Karpas-422 (cell line): ENCODE measurements at regions not wholly inside any gene's neighbourhood (a gene's known extent, or its start where the extent isn't known, plus 50 kb on each side); places are given as distances from the start of the nearest gene placed in this dataset.

Source experiments
- DNase-seq: peaks from one replicate; pipeline ENCODE4 v3.0.0-alpha.2; 2015
- H2AFZ ChIP-seq: fragments of 200-600 bp; sonication (generic); 2 replicates; pipeline ENCODE4 v1.6.1; 2014; ENCODE audit warnings: antibody characterized with exemption, low read length, mixed read lengths
- H3K27ac ChIP-seq: fragments of 200-600 bp; sonication (generic); 2 replicates; pipeline ENCODE4 v1.5.1; 2014; ENCODE audit warnings: mild to moderate bottlenecking, low read length, moderate library complexity
- H3K27me3 ChIP-seq: fragments of 200-600 bp; sonication (generic); 2 replicates; pipeline ENCODE4 v1.6.1; 2014; ENCODE audit warnings: low read length, mixed read lengths
- H3K36me3 ChIP-seq: fragments of 200-600 bp; sonication (generic); 2 replicates; pipeline ENCODE4 v1.6.1; 2014; ENCODE audit warnings: low read length, mixed read lengths; ENCODE audit not compliant: insufficient read depth
- H3K4me1 ChIP-seq: fragments of 200-600 bp; sonication (generic); 2 replicates; pipeline ENCODE4 v1.6.1; 2014; ENCODE audit warnings: mild to moderate bottlenecking, low read length, mixed read lengths
- H3K4me2 ChIP-seq: fragments of 200-600 bp; sonication (generic); 2 replicates; pipeline ENCODE4 v1.6.1; 2014; ENCODE audit warnings: low read length, low read depth, mild to moderate bottlenecking; ENCODE audit not compliant: poor library complexity, severe bottlenecking
- H3K4me3 ChIP-seq: fragments of 200-600 bp; sonication (generic); 2 replicates; pipeline ENCODE4 v1.5.1; 2014; ENCODE audit warnings: mild to moderate bottlenecking, antibody characterized with exemption, low read length, mixed read lengths
- H3K79me2 ChIP-seq: fragments of 200-600 bp; sonication (generic); 2 replicates; pipeline ENCODE4 v1.6.1; 2014; ENCODE audit warnings: mild to moderate bottlenecking, low read length, mixed read lengths
- H3K9ac ChIP-seq: fragments of 200-600 bp; sonication (generic); 2 replicates; pipeline ENCODE4 v1.6.0; 2014; ENCODE audit warnings: low read length
- H3K9me2 ChIP-seq: fragments of 200-600 bp; sonication (generic), shearing (Covaris generic); replicated peaks from 2 replicates; pipeline ENCODE4 v1.6.0; 2014; ENCODE audit warnings: mild to moderate bottlenecking, low read length, moderate library complexity; ENCODE audit not compliant: insufficient read depth
- H3K9me3 ChIP-seq: fragments of 300-700, 200-600 bp; sonication (generic); 2 replicates; pipeline ENCODE4 v1.6.1; 2014; ENCODE audit warnings: low read length, mixed read lengths
- H4K20me1 ChIP-seq: fragments of 200-600 bp; sonication (generic); 2 replicates; pipeline ENCODE4 v1.6.1; 2014; ENCODE audit warnings: mild to moderate bottlenecking, antibody characterized with exemption, low read length, low read depth; ENCODE audit not compliant: insufficient read depth

- no peaks in the 10 kb centered on the region for H3K4me1 ChIP-seq
- no peaks in the 10 kb centered on the region for H3K79me2 ChIP-seq
- DNase-seq = no peak
- H2AFZ ChIP-seq = no peak overlapping the region
- no peaks in the 10 kb centered on the region for H3K36me3 ChIP-seq
- no peak overlapping the region for H3K27ac ChIP-seq
- H3K9me2 ChIP-seq = no peaks in the 10 kb centered on the region
- H3K9me3 ChIP-seq = peaks cover 15% of the 10 kb centered on the region
- no peak overlapping the region for H3K9ac ChIP-seq
- no peak overlapping the region for H3K4me3 ChIP-seq
- no peaks in the 10 kb centered on the region for H4K20me1 ChIP-seq
- H3K4me2 ChIP-seq = no peak overlapping the region
- no peaks in the 10 kb centered on the region for H3K27me3 ChIP-seq
Measured at GRCh38 chr9:23938908-23939307, 112.9 kb upstream of the ELAVL2 start.

GRCh38 chr9:23934291-23934906 is 108.4 kb upstream of the ELAVL2 start:
- Histone ChIP-seq H2AFZ (no peak overlapping the region), H3K4me3 (no peak overlapping the region), H3K79me2 (no peaks in the 10 kb centered on the region), H3K36me3 (no peaks in the 10 kb centered on the region), H3K4me1 (no peaks in the 10 kb centered on the region), H3K9ac (no peak overlapping the region), H3K27me3 (no peaks in the 10 kb centered on the region), H3K27ac (no peak overlapping the region), H3K9me3 (peaks cover 3% of the 10 kb centered on the region; the same call in 1 of the 2 replicates), H4K20me1 (no peaks in the 10 kb centered on the region), H3K4me2 (no peak overlapping the region), H3K9me2 (0 out of 2 replicates have a peak, but pooled peaks cover 3% of the 10 kb centered on the region)
- no peak for DNase-seq

- Histone ChIP-seq H3K9me2 (0 out of 2 replicates have a peak, but pooled peaks cover 3% of the 10 kb centered on the region), H3K4me3 (no peak overlapping the region), H3K27ac (no peak overlapping the region), H3K4me2 (no peak overlapping the region), H3K36me3 (no peaks in the 10 kb centered on the region), H3K4me1 (no peaks in the 10 kb centered on the region), H4K20me1 (no peaks in the 10 kb centered on the region), H3K9me3 (peaks cover 3% of the 10 kb centered on the region; the same call in 1 of the 2 replicates), H3K27me3 (no peaks in the 10 kb centered on the region), H3K79me2 (no peaks in the 10 kb centered on the region), H2AFZ (no peak overlapping the region), H3K9ac (no peak overlapping the region)
- no peak for DNase-seq
Measured at GRCh38 chr9:23933348-23933747, 107.3 kb upstream of the ELAVL2 start.

GRCh38 chr9:23926368-23926767 is 100.3 kb upstream of the ELAVL2 start:
- no peak overlapping the region for H3K27ac ChIP-seq

GRCh38 chr9:23914431-23915003 is 88.5 kb upstream of the ELAVL2 start:
- Histone ChIP-seq H3K36me3 (no peaks in the 10 kb centered on the region), H3K4me2 (no peak overlapping the region), H3K27me3 (no peaks in the 10 kb centered on the region), H3K27ac (no peak overlapping the region), H3K4me1 (no peaks in the 10 kb centered on the region), H3K4me3 (no peak overlapping the region), H3K9me3 (no peaks in the 10 kb centered on the region; the same call in 1 of the 2 replicates), H3K9ac (no peak overlapping the region), H2AFZ (no peak overlapping the region), H3K9me2 (no peaks in the 10 kb centered on the region), H4K20me1 (no peaks in the 10 kb centered on the region), H3K79me2 (no peaks in the 10 kb centered on the region)
- no peak for DNase-seq

More at GRCh38 chr9:23926368-23926767, 100.3 kb upstream of the ELAVL2 start:
- Histone ChIP-seq H3K4me1 (no peaks in the 10 kb centered on the region), H3K4me2 (no peak overlapping the region), H3K79me2 (no peaks in the 10 kb centered on the region), H4K20me1 (no peaks in the 10 kb centered on the region), H3K9me3 (0 out of 2 replicates have a peak, but pooled peaks cover 4% of the 10 kb centered on the region), H3K9ac (no peak overlapping the region), H3K9me2 (no peaks in the 10 kb centered on the region; the same call in 1 of the 2 replicates), H3K36me3 (no peaks in the 10 kb centered on the region), H3K4me3 (no peak overlapping the region), H3K27me3 (no peaks in the 10 kb centered on the region), H2AFZ (no peak overlapping the region)
- no peak for DNase-seq

GRCh38 chr9:23907343-23907742 is 81.3 kb upstream of the ELAVL2 start:
- Histone ChIP-seq H3K79me2 (no peaks in the 10 kb centered on the region), H2AFZ (no peak overlapping the region), H3K4me1 (no peaks in the 10 kb centered on the region), H3K27me3 (no peaks in the 10 kb centered on the region), H3K36me3 (no peaks in the 10 kb centered on the region), H3K9me3 (no peaks in the 10 kb centered on the region), H3K4me3 (no peak overlapping the region), H4K20me1 (no peaks in the 10 kb centered on the region), H3K9me2 (no peaks in the 10 kb centered on the region), H3K4me2 (no peak overlapping the region), H3K27ac (no peak overlapping the region), H3K9ac (no peak overlapping the region)
- no peak for DNase-seq

- H3K27ac ChIP-seq = no peak overlapping the region
- no peak for DNase-seq
- no peak overlapping the region for H3K4me2 ChIP-seq
- H3K9me3 ChIP-seq = peaks cover under 1% of the 10 kb centered on the region; the same call in 1 of the 2 replicates
- no peaks in the 10 kb centered on the region for H3K4me1 ChIP-seq
- H3K9me2 ChIP-seq = no peaks in the 10 kb centered on the region
- H3K36me3 ChIP-seq = no peaks in the 10 kb centered on the region
- no peaks in the 10 kb centered on the region for H3K27me3 ChIP-seq
- H3K79me2 ChIP-seq = no peaks in the 10 kb centered on the region
- no peak overlapping the region for H3K4me3 ChIP-seq
- no peak overlapping the region for H3K9ac ChIP-seq
- no peaks in the 10 kb centered on the region for H4K20me1 ChIP-seq
- no peak overlapping the region for H2AFZ ChIP-seq
Measured at GRCh38 chr9:23887781-23888180, 61.7 kb upstream of the ELAVL2 start.
